Liver (tissue), 8 donors: ENCODE measurements at regions not wholly inside any gene's neighbourhood (a gene's known extent, or its start where the extent isn't known, plus 50 kb on each side); places are given as distances from the start of the nearest gene placed in this dataset.

ENCODE experiments used
- DNase-seq: peaks from one replicate; pipeline ENCODE4 v3.0.0-alpha.2; 2017; ENCODE audit warnings: low spot score
- H3K27ac ChIP-seq, 2 donors: one replicate each; pipeline ENCODE4 v1.7.0; 2013; ENCODE audit warnings: inconsistent platforms in 2 of 2, low read length in 2 of 2, control low read depth in 1 of 2, low read depth in 1 of 2, mild to moderate bottlenecking in 1 of 2
- H3K27me3 ChIP-seq, 4 donors: one replicate each; pipeline versions ENCODE4 v1.6.1 to v1.7.0; 2013; ENCODE audit warnings: low read length in 3 of 4, inconsistent platforms in 1 of 4, mild to moderate bottlenecking in 1 of 4, moderate library complexity in 1 of 4; ENCODE audit not compliant: control insufficient read depth in 4 of 4, insufficient read depth in 4 of 4
- H3K36me3 ChIP-seq, 4 donors: one replicate each; pipeline versions ENCODE4 v1.6.1 to v1.7.0; 2013; ENCODE audit warnings: low read length in 3 of 4, mild to moderate bottlenecking in 3 of 4, low read depth in 1 of 4, moderate library complexity in 1 of 4; ENCODE audit not compliant: control insufficient read depth in 4 of 4, insufficient read depth in 3 of 4
- H3K4me1 ChIP-seq, 4 donors: one replicate each; pipeline versions ENCODE4 v1.6.1 to v1.7.0; 2013; ENCODE audit warnings: low read length in 3 of 4, mild to moderate bottlenecking in 3 of 4, moderate library complexity in 1 of 4; ENCODE audit not compliant: control insufficient read depth in 4 of 4, insufficient read depth in 4 of 4
- H3K4me3 ChIP-seq, 3 donors: one replicate each; pipeline versions ENCODE4 v1.6.1 to v1.7.0; 2013; ENCODE audit warnings: low read length in 3 of 3, control low read depth in 1 of 3, low read depth in 1 of 3, mild to moderate bottlenecking in 1 of 3
- H3K9ac ChIP-seq, 2 donors: one replicate each; pipeline ENCODE4 v1.7.0; 2013; ENCODE audit warnings: low read length in 2 of 2, mild to moderate bottlenecking in 2 of 2, moderate library complexity in 2 of 2, control low read depth in 1 of 2, low read depth in 1 of 2
- H3K9me3 ChIP-seq, 4 donors: one replicate each; pipeline versions ENCODE4 v1.6.1 to v1.7.0; 2013; ENCODE audit warnings: low read length in 3 of 4; ENCODE audit not compliant: control insufficient read depth in 4 of 4
- HNF4A ChIP-seq, 2 donors: conservative IDR thresholded peaks; 2 replicates each; pipeline ENCODE4 v1.6.1; 2016; ENCODE audit warnings: antibody characterized with exemption in 2 of 2, mild to moderate bottlenecking in 2 of 2
- HNF4G ChIP-seq: IDR thresholded peaks from 2 replicates; pipeline ENCODE4 v1.6.1; 2016; ENCODE audit warnings: antibody characterized with exemption
- SP1 ChIP-seq: IDR thresholded peaks from 2 replicates; pipeline ENCODE4 v1.6.1; 2018; ENCODE audit warnings: antibody characterized with exemption, mild to moderate bottlenecking
- YY1 ChIP-seq: IDR thresholded peaks from 2 replicates; pipeline ENCODE4 v1.6.1; 2016; ENCODE audit warnings: antibody characterized with exemption, mild to moderate bottlenecking
- WGBS: extraction: QIAGEN DNeasy Blood & Tissue Kit; methylation state at CpG from one replicate; pipeline ENCODE4 v1.1.7; 2013; 5-methylcytosine and 5-hydroxymethylcytosine counted together
- TF ChIP-seq, protein P1 (sequence below): fragments of 150-350 bp; IDR thresholded peaks from 2 replicates; pipeline ENCODE4 v1.5.1; 2017; ENCODE audit warnings: improper control_type of control experiment, low read depth, low read length; ENCODE audit not compliant: missing input control
- TF ChIP-seq, protein P2 (sequence below): IDR thresholded peaks from 2 replicates; pipeline ENCODE4 v1.6.1; 2016; ENCODE audit warnings: antibody characterized with exemption
- TF ChIP-seq, protein P3 (sequence below): IDR thresholded peaks from 2 replicates; pipeline ENCODE4 v1.6.1; 2016; ENCODE audit warnings: antibody characterized with exemption, mild to moderate bottlenecking
- TF ChIP-seq, protein P4 (sequence below): IDR thresholded peaks from 2 replicates; pipeline ENCODE4 v1.6.1; 2016; ENCODE audit warnings: antibody characterized with exemption
- donor health status: healthy.
- donor health status: healthy.
- donor health status: healthy.
- donor health status: healthy.
- donor health status: healthy.

DNA sequence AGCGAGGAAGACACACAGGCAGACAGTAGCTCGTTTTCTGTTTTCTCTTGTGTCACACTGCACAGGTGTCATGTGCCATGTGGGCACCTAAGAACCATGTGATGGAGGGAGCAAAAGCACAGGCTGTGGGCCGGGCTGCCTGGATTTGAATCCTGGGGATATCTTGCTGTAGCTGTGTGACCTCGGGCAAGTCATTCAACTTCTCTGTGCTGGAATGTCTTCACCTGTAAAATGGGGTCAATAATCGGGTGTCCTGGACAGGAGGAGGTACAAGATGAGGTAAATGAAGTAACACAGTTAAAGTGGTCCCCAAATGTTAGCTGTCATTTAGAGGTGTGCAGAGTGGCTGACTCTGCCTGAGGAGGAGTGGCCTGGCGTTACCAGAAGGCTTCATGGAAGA is 246.9 kb downstream of the RPS24 start:
- 85% methylated on average over 6 of the region's 6 CpGs for whole genome bisulfite sequencing
- TF ChIP-seq, protein P1, sequence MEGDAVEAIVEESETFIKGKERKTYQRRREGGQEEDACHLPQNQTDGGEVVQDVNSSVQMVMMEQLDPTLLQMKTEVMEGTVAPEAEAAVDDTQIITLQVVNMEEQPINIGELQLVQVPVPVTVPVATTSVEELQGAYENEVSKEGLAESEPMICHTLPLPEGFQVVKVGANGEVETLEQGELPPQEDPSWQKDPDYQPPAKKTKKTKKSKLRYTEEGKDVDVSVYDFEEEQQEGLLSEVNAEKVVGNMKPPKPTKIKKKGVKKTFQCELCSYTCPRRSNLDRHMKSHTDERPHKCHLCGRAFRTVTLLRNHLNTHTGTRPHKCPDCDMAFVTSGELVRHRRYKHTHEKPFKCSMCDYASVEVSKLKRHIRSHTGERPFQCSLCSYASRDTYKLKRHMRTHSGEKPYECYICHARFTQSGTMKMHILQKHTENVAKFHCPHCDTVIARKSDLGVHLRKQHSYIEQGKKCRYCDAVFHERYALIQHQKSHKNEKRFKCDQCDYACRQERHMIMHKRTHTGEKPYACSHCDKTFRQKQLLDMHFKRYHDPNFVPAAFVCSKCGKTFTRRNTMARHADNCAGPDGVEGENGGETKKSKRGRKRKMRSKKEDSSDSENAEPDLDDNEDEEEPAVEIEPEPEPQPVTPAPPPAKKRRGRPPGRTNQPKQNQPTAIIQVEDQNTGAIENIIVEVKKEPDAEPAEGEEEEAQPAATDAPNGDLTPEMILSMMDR = no peak
- no peak for TF ChIP-seq YY1
- TF ChIP-seq HNF4G = no peak
- TF ChIP-seq, protein P2, sequence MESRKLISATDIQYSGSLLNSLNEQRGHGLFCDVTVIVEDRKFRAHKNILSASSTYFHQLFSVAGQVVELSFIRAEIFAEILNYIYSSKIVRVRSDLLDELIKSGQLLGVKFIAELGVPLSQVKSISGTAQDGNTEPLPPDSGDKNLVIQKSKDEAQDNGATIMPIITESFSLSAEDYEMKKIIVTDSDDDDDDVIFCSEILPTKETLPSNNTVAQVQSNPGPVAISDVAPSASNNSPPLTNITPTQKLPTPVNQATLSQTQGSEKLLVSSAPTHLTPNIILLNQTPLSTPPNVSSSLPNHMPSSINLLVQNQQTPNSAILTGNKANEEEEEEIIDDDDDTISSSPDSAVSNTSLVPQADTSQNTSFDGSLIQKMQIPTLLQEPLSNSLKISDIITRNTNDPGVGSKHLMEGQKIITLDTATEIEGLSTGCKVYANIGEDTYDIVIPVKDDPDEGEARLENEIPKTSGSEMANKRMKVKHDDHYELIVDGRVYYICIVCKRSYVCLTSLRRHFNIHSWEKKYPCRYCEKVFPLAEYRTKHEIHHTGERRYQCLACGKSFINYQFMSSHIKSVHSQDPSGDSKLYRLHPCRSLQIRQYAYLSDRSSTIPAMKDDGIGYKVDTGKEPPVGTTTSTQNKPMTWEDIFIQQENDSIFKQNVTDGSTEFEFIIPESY = no peak
- TF ChIP-seq, protein P3, sequence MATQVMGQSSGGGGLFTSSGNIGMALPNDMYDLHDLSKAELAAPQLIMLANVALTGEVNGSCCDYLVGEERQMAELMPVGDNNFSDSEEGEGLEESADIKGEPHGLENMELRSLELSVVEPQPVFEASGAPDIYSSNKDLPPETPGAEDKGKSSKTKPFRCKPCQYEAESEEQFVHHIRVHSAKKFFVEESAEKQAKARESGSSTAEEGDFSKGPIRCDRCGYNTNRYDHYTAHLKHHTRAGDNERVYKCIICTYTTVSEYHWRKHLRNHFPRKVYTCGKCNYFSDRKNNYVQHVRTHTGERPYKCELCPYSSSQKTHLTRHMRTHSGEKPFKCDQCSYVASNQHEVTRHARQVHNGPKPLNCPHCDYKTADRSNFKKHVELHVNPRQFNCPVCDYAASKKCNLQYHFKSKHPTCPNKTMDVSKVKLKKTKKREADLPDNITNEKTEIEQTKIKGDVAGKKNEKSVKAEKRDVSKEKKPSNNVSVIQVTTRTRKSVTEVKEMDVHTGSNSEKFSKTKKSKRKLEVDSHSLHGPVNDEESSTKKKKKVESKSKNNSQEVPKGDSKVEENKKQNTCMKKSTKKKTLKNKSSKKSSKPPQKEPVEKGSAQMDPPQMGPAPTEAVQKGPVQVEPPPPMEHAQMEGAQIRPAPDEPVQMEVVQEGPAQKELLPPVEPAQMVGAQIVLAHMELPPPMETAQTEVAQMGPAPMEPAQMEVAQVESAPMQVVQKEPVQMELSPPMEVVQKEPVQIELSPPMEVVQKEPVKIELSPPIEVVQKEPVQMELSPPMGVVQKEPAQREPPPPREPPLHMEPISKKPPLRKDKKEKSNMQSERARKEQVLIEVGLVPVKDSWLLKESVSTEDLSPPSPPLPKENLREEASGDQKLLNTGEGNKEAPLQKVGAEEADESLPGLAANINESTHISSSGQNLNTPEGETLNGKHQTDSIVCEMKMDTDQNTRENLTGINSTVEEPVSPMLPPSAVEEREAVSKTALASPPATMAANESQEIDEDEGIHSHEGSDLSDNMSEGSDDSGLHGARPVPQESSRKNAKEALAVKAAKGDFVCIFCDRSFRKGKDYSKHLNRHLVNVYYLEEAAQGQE = no peak
- TF ChIP-seq HNF4A (conservative IDR thresholded peaks at IDR 0.05) = no peak
- TF ChIP-seq, protein P4, sequence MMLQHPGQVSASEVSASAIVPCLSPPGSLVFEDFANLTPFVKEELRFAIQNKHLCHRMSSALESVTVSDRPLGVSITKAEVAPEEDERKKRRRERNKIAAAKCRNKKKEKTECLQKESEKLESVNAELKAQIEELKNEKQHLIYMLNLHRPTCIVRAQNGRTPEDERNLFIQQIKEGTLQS = no peak
- TF ChIP-seq SP1 = no peak
- no peak overlapping the region for H3K27ac ChIP-seq
- H3K9me3 ChIP-seq = no peaks in the 10 kb centered on the region
- no peaks in the 10 kb centered on the region for H3K27me3 ChIP-seq
- H3K9ac ChIP-seq = no peak overlapping the region
- no peak for DNase-seq
- no peaks in the 10 kb centered on the region for H3K4me1 ChIP-seq
- H3K36me3 ChIP-seq = no peaks in the 10 kb centered on the region
- no peak overlapping the region for H3K4me3 ChIP-seq

DNA sequence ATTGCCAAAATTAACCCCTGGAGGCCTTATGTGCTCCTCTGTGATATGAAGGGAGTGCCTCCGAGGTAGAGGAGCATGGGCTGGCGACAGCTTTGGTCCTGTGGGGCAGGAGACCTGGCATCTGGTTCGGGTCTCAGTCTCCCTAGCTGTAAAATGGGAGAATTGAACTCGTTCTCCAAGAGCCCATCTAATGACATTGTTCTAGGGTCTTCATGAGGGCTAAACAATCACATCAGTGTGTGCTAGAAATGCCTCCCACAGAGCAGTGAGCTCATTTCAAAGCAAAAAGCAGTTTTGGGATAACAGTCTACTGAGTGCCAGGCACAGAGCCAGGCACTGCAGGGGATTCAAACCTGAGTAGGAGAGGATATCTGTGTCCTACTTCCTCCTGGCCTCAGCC is 248.0 kb downstream of the RPS24 start:
- TF ChIP-seq, protein P2 = no peak
- Histone ChIP-seq H3K27ac (no peak overlapping the region), H3K9ac (no peak overlapping the region), H3K27me3 (no peaks in the 10 kb centered on the region), H3K4me3 (no peak overlapping the region), H3K36me3 (no peaks in the 10 kb centered on the region), H3K9me3 (no peaks in the 10 kb centered on the region), H3K4me1 (no peaks in the 10 kb centered on the region)
- 89% methylated on average over 4 of the region's 4 CpGs for WGBS
- DNase-seq = no peak
